ENCODE measurements at regions not wholly inside any gene's neighbourhood (a gene's known extent, or its start where the extent isn't known, plus 50 kb on each side); places are given as distances from the start of the nearest gene placed in this dataset.
"Not testable (repeated sequence)": the region's sequence is repeated elsewhere in the genome, so short reads cannot be mapped to it uniquely, and the experiment has no call there.

- DNase-seq, result no peak
Observed at GRCh38 chr16:13835935-13836730, 83.8 kb upstream of the ERCC4 start.

GRCh38 chr16:13838401-13839190 is 81.4 kb upstream of the ERCC4 start:
- DNase-seq, result no peak

- DNase-seq, result no peak
Observed at GRCh38 chr16:13839577-13839976, 80.4 kb upstream of the ERCC4 start.

- DNase-seq, result no peak
Observed at GRCh38 chr16:13845232-13845631, 74.7 kb upstream of the ERCC4 start.

- DNase-seq, result no peak
Observed at GRCh38 chr16:13848795-13849194, 71.2 kb upstream of the ERCC4 start.

- not testable (repeated sequence) for DNase-seq
Observed at GRCh38 chr16:13850173-13850572, 69.8 kb upstream of the ERCC4 start.

GRCh38 chr16:13852827-13853226 is 67.1 kb upstream of the ERCC4 start:
- no peak for DNase-seq

GRCh38 chr16:13856398-13856797 is 63.6 kb upstream of the ERCC4 start:
- no peak for DNase-seq

GRCh38 chr16:13856811-13857511 is 63.0 kb upstream of the ERCC4 start:
- no peak for DNase-seq

- no peak for DNase-seq
Observed at GRCh38 chr16:13858873-13859580, 60.9 kb upstream of the ERCC4 start.

GRCh38 chr16:13863075-13863765 is 56.7 kb upstream of the ERCC4 start:
- DNase-seq, result no peak

- DNase-seq, result no peak
Observed at GRCh38 chr16:13864689-13865088, 55.3 kb upstream of the ERCC4 start.

- no peak for DNase-seq
Observed at GRCh38 chr16:13866073-13866472, 53.9 kb upstream of the ERCC4 start.
